Osteoblast (primary cell): ENCODE measurements at regions not wholly inside any gene's neighbourhood (a gene's known extent, or its start where the extent isn't known, plus 50 kb on each side); places are given as distances from the start of the nearest gene placed in this dataset.

Experiments used
- DNase-seq: peaks from one replicate; pipeline ENCODE4 v3.0.0; 2011; ENCODE audit warnings: low spot score, mixed read lengths; ENCODE audit not compliant: insufficient read length; ENCODE audit errors: missing footprints
- H2AFZ ChIP-seq: 2 replicates; pipeline ENCODE4 v1.6.0; 2011; ENCODE audit warnings: mild to moderate bottlenecking, low read length
- H3K27ac ChIP-seq: 2 replicates; pipeline ENCODE4 v1.5.1; 2011; ENCODE audit warnings: mild to moderate bottlenecking, low read depth, low read length, moderate library complexity
- H3K27me3 ChIP-seq: 2 replicates; pipeline ENCODE4 v1.6.0; 2012; ENCODE audit warnings: mild to moderate bottlenecking, control low read depth, inconsistent platforms, low read length, moderate library complexity; ENCODE audit not compliant: insufficient read depth
- H3K36me3 ChIP-seq: 2 replicates; pipeline ENCODE4 v1.5.1; 2011; ENCODE audit warnings: mild to moderate bottlenecking, low read length, control low read depth, moderate library complexity; ENCODE audit not compliant: insufficient read depth
- H3K4me1 ChIP-seq: 2 replicates; pipeline ENCODE4 v1.5.1; 2011; ENCODE audit warnings: mild to moderate bottlenecking, low read length, control low read depth, moderate library complexity; ENCODE audit not compliant: insufficient read depth
- H3K4me2 ChIP-seq: 2 replicates; pipeline ENCODE4 v1.6.0; 2011; ENCODE audit warnings: mild to moderate bottlenecking, low read length; ENCODE audit not compliant: insufficient read depth
- H3K4me3 ChIP-seq: fragments of 200-600 bp; sonication (generic); 3 replicates; pipeline ENCODE4 v1.5.1; 2012; ENCODE audit warnings: mild to moderate bottlenecking, low read length, inconsistent platforms; ENCODE audit not compliant: insufficient read depth
- H3K79me2 ChIP-seq: 2 replicates; pipeline ENCODE4 v1.6.0; 2012; ENCODE audit warnings: mild to moderate bottlenecking, low read length, control low read depth, inconsistent platforms; ENCODE audit not compliant: insufficient read depth
- H3K9me3 ChIP-seq: 2 replicates; pipeline ENCODE4 v1.5.1; 2011; ENCODE audit warnings: low read depth, low read length, control low read depth
- H4K20me1 ChIP-seq: 2 replicates; pipeline ENCODE4 v1.6.0; 2012; ENCODE audit warnings: mild to moderate bottlenecking, low read length, control low read depth; ENCODE audit not compliant: insufficient read depth
- CTCF ChIP-seq: IDR thresholded peaks from 2 replicates; pipeline ENCODE4 v1.5.1; 2011; ENCODE audit warnings: mild to moderate bottlenecking, low read depth, low read length, moderate library complexity; ENCODE audit errors: extremely low read depth

- Histone ChIP-seq H3K36me3 (no peaks in the 10 kb centered on the region), H3K27me3 (no peaks in the 10 kb centered on the region), H2AFZ (no peak overlapping the region), H3K9me3 (no peaks in the 10 kb centered on the region), H3K79me2 (no peaks in the 10 kb centered on the region), H3K4me3 (no peak overlapping the region), H3K4me2 (no peak overlapping the region), H3K27ac (no peak overlapping the region), H4K20me1 (no peaks in the 10 kb centered on the region), H3K4me1 (no peaks in the 10 kb centered on the region)
- no peak for DNase-seq
- no peak for TF ChIP-seq CTCF
These were observed 291.7 kb downstream of the NUAK1 start for GRCh38 chr12:105847068-105847467.

- Histone ChIP-seq H3K27ac (no peak overlapping the region), H3K9me3 (no peaks in the 10 kb centered on the region), H3K4me1 (no peaks in the 10 kb centered on the region), H3K27me3 (no peaks in the 10 kb centered on the region), H3K4me2 (no peak overlapping the region), H3K36me3 (no peaks in the 10 kb centered on the region), H3K79me2 (no peaks in the 10 kb centered on the region), H4K20me1 (no peaks in the 10 kb centered on the region), H2AFZ (no peak overlapping the region), H3K4me3 (no peak overlapping the region)
- no peak for TF ChIP-seq CTCF
- DNase-seq: no peak
These were observed 290.5 kb downstream of the NUAK1 start for GRCh38 chr12:105848286-105848685.

- H2AFZ ChIP-seq: no peak overlapping the region
- no peaks in the 10 kb centered on the region for H3K9me3 ChIP-seq
- no peaks in the 10 kb centered on the region for H4K20me1 ChIP-seq
- H3K36me3 ChIP-seq: no peaks in the 10 kb centered on the region
- H3K79me2 ChIP-seq: no peaks in the 10 kb centered on the region
- no peak for TF ChIP-seq CTCF
- no peak overlapping the region for H3K27ac ChIP-seq
- H3K27me3 ChIP-seq: no peaks in the 10 kb centered on the region
- H3K4me2 ChIP-seq: no peak overlapping the region
- no peak for DNase-seq
- H3K4me1 ChIP-seq: no peaks in the 10 kb centered on the region
- no peak overlapping the region for H3K4me3 ChIP-seq
These were observed 288.4 kb downstream of the NUAK1 start for GRCh38 chr12:105850103-105850968.

GRCh38 chr12:105852496-105852895 lies 286.3 kb downstream of the NUAK1 start:
- Histone ChIP-seq H3K4me3 (no peak overlapping the region), H3K4me2 (no peak overlapping the region), H3K4me1 (no peaks in the 10 kb centered on the region), H3K27me3 (no peaks in the 10 kb centered on the region), H2AFZ (no peak overlapping the region), H4K20me1 (no peaks in the 10 kb centered on the region), H3K27ac (no peak overlapping the region), H3K79me2 (no peaks in the 10 kb centered on the region), H3K9me3 (no peaks in the 10 kb centered on the region), H3K36me3 (no peaks in the 10 kb centered on the region)
- TF ChIP-seq CTCF: no peak
- no peak for DNase-seq
